T-cell (primary cell): ENCODE measurements at regions not wholly inside any gene's neighbourhood (a gene's known extent, or its start where the extent isn't known, plus 50 kb on each side); places are given as distances from the start of the nearest gene placed in this dataset.

ENCODE experiments used
- ATAC-seq, 4 experiments: fragments of 200-7000 bp in 3 of 4; fragments of 150-1000 bp in 1 of 4; cut with Tn5 transposase; replicated peaks in 1 of 4; 1 replicate in 3 of 4; 2 replicates in 1 of 4; pipeline ENCODE4 v1.10.0; 2021; ENCODE audit warnings: moderate library complexity in 3 of 4, mild to moderate bottlenecking in 2 of 4, moderate number of reproducible peaks in 1 of 4
- CTCF ChIA-PET, 2 donors: fragments of 300-600 bp; sonication (Branson Sonifier 250); formaldehyde crosslinking; loops; one replicate each; lab custom pipeline; 2022; ENCODE audit warnings: antibody characterized with exemption in 2 of 2; lab: Charles Lee
- POLR2A ChIA-PET, 2 donors: fragments of 300-600 bp; sonication (Branson Sonifier 250); formaldehyde crosslinking; loops; one replicate each; lab custom pipeline; 2022; ENCODE audit warnings: antibody characterized with exemption in 2 of 2; lab: Charles Lee
- DNase-seq, 35 experiments: peaks; one replicate each; pipeline versions ENCODE4 v3.0.0 to v3.0.0-alpha.2; 2013 to 2023
- H3K27ac ChIP-seq: one replicate; pipeline ENCODE4 v1.5.1; 2013; ENCODE audit warnings: low read length
- H3K27me3 ChIP-seq, 2 experiments: replicated peaks in 1 of 2; 1 replicate in 1 of 2; 2 replicates in 1 of 2; pipeline versions ENCODE4 v1.6.1 to v1.7.0; 2013; ENCODE audit warnings: low read length in 1 of 2, mixed read lengths in 1 of 2; ENCODE audit not compliant: control insufficient read depth in 2 of 2, insufficient read depth in 2 of 2; ENCODE audit errors: extremely low read depth in 1 of 2
- H3K36me3 ChIP-seq, 2 donors: 1 replicate in 1 of 2; 2 replicates in 1 of 2; pipeline versions ENCODE4 v1.6.1 to v1.7.0; 2013; ENCODE audit warnings: low read length in 1 of 2; ENCODE audit not compliant: control insufficient read depth in 2 of 2, insufficient read depth in 1 of 2; ENCODE audit errors: extremely low read depth in 1 of 2
- H3K4me1 ChIP-seq, 2 experiments: 1 replicate in 1 of 2; 2 replicates in 1 of 2; pipeline versions ENCODE4 v1.6.1 to v1.7.0; 2013; ENCODE audit warnings: low read length in 2 of 2, mixed read lengths in 1 of 2; ENCODE audit not compliant: insufficient read depth in 2 of 2, control insufficient read depth in 1 of 2; ENCODE audit errors: extremely low read depth in 1 of 2
- H3K4me3 ChIP-seq, 2 donors: 1 replicate in 1 of 2; 2 replicates in 1 of 2; pipeline versions ENCODE4 v1.5.1 to v1.7.0; 2013; ENCODE audit warnings: mild to moderate bottlenecking in 2 of 2, low read length in 1 of 2, moderate library complexity in 1 of 2; ENCODE audit not compliant: control insufficient read depth in 1 of 2; ENCODE audit errors: extremely low read depth in 1 of 2
- H3K9me3 ChIP-seq: 2 replicates; pipeline ENCODE4 v1.7.0; 2013
- H3K27ac Mint-ChIP-seq, 2 donors: one replicate each; pipeline ENCODE4 v1.8.0; 2020 to 2021; ENCODE audit warnings: mild to moderate bottlenecking in 2 of 2, mixed read lengths in 2 of 2
- H3K27me3 Mint-ChIP-seq, 2 donors: one replicate each; pipeline ENCODE4 v1.8.0; 2021 to 2022; ENCODE audit warnings: mixed read lengths in 2 of 2
- H3K36me3 Mint-ChIP-seq: one replicate; pipeline ENCODE4 v1.8.0; 2021; ENCODE audit warnings: mixed read lengths
- H3K4me1 Mint-ChIP-seq, 3 donors: one replicate each; pipeline ENCODE4 v1.8.0; 2020 to 2022; ENCODE audit warnings: mixed read lengths in 3 of 3, mild to moderate bottlenecking in 1 of 3
- H3K4me3 Mint-ChIP-seq, 3 donors: one replicate each; pipeline ENCODE4 v1.8.0; 2020 to 2022; ENCODE audit warnings: mild to moderate bottlenecking in 3 of 3, mixed read lengths in 3 of 3, moderate library complexity in 3 of 3
- H3K9me3 Mint-ChIP-seq, 3 donors: one replicate each; pipeline ENCODE4 v1.8.0; 2020 to 2022; ENCODE audit warnings: mixed read lengths in 3 of 3
- WGBS: methylation state at CpG from one replicate; pipeline ENCODE4 v1.1.5; 2013; ENCODE audit warnings: missing lambda C conversion rate; ENCODE audit not compliant: insufficient coverage; 5-methylcytosine and 5-hydroxymethylcytosine counted together

- peaks cover 0 to 20% of the 10 kb centered on the region in 2 experiments for H3K27me3 ChIP-seq
- ChIA-PET CTCF (interaction anchor here in 1 of 2 donors (0.6 kb wide), 1 partner anchor 1574 kb away, joined by 4 read pairs; no protein-coding TSS in a partner anchor), POLR2A (no interaction called here)
- H3K4me1 ChIP-seq, result peaks cover 0 to under 1% of the 10 kb centered on the region in 2 experiments
- no peak overlapping the region for H3K27ac ChIP-seq
- DNase-seq, result no peak
- H3K4me1 Mint-ChIP-seq, result peaks cover 2 to 5% (median 2%) of the 10 kb centered on the region in 3 donors
- peaks cover 0 to 7% (median 3%) of the 10 kb centered on the region in 3 donors for H3K9me3 Mint-ChIP-seq
- no peak for ATAC-seq
- WGBS, result 94% methylated on average over 3 of the region's 4 CpGs
- peaks cover 3% of the 10 kb centered on the region in 2 donors for H3K27me3 Mint-ChIP-seq
- no peaks in the 10 kb centered on the region for H3K36me3 Mint-ChIP-seq
- H3K4me3 ChIP-seq, result no peak overlapping the region
- H3K9me3 ChIP-seq, result no peaks in the 10 kb centered on the region
- no peak overlapping the region for H3K27ac Mint-ChIP-seq
- no peaks in the 10 kb centered on the region for H3K36me3 ChIP-seq
- H3K4me3 Mint-ChIP-seq, result no peak overlapping the region
Observed at GRCh38 chr6:156559162-156559690, 218.0 kb upstream of the ARID1B start.

DNA sequence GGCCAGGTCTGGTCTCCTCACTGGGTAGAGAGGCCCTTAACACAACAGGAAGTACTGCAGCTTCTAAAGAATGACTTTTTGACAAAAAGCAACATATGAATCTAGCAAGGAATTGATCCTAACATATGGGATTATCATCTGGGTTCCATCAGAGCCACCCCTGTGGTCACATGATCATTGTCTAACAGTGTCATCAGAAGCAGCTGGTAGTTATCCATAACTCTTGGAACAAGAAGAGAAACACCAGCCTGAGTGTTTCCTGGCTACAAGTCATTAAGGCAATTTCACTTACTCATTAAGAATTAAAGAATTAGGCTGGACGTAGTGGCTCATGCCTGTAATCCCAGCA lies 219.3 kb upstream of the ARID1B start:
- H3K27me3 ChIP-seq, result peaks cover 0 to 20% of the 10 kb centered on the region in 2 experiments
- H3K36me3 Mint-ChIP-seq, result no peaks in the 10 kb centered on the region
- H3K9me3 ChIP-seq, result no peaks in the 10 kb centered on the region
- no peak overlapping the region for H3K4me3 ChIP-seq
- no peaks in the 10 kb centered on the region for H3K36me3 ChIP-seq
- ATAC-seq (no peak), DNase-seq (no peak)
- peaks cover 0 to 2% (median 0%) of the 10 kb centered on the region in 3 donors for H3K4me1 Mint-ChIP-seq
- no peak overlapping the region for H3K27ac ChIP-seq
- no peak overlapping the region for H3K27ac Mint-ChIP-seq
- H3K27me3 Mint-ChIP-seq, result peaks cover 3% of the 10 kb centered on the region in 2 donors
- no peaks in the 10 kb centered on the region for H3K4me1 ChIP-seq
- CTCF ChIA-PET, result no interaction called here
- H3K9me3 Mint-ChIP-seq, result peaks cover 0 to 7% (median 3%) of the 10 kb centered on the region in 3 donors
- no peak overlapping the region for H3K4me3 Mint-ChIP-seq
- POLR2A ChIA-PET, result no interaction called here
- WGBS, result no CpG with 5 or more reads among the region's 1 CpG

- 68% methylated on average over 3 of the region's 11 CpGs for WGBS
- no peak overlapping the region for H3K27ac Mint-ChIP-seq
- no peak overlapping the region for H3K27ac ChIP-seq
- POLR2A ChIA-PET, result no interaction called here
- no peaks in the 10 kb centered on the region for H3K36me3 ChIP-seq
- peaks cover 0 to 7% (median 3%) of the 10 kb centered on the region in 3 donors for H3K9me3 Mint-ChIP-seq
- H3K4me3 Mint-ChIP-seq, result no peak overlapping the region
- CTCF ChIA-PET, result no interaction called here
- no peak for DNase-seq
- H3K27me3 ChIP-seq, result peaks cover 0 to 15% of the 10 kb centered on the region in 2 experiments
- no peaks in the 10 kb centered on the region for H3K9me3 ChIP-seq
- H3K4me1 Mint-ChIP-seq, result peaks cover 0 to 2% (median 0%) of the 10 kb centered on the region in 3 donors
- H3K4me3 ChIP-seq, result no peak overlapping the region
- no peak for ATAC-seq
- no peaks in the 10 kb centered on the region for H3K36me3 Mint-ChIP-seq
- H3K27me3 Mint-ChIP-seq, result peaks cover 3% of the 10 kb centered on the region in 2 donors
- no peaks in the 10 kb centered on the region for H3K4me1 ChIP-seq
Observed at GRCh38 chr6:156557251-156557910, 219.8 kb upstream of the ARID1B start.

DNA sequence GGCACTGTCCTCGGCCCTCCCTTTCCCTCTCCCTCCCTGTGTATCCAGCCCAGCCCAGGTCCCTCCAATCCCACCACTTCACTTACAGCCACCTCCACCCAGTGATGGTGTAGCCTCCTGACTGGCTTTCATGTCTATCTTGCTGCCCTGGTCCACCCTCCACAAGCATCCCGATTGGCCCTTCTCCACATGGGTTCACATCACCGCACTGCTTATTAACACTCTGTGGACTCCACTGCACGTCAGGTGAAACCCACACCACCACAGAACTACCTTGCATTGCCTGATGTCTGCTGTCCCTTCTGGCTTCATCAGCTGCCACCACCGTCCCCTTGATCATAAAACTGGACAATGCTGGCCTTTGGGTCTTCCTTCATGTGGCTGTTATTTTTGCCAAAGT lies 220.4 kb upstream of the ARID1B start:
- no peak overlapping the region for H3K4me3 Mint-ChIP-seq
- WGBS, result 87% methylated on average over 5 of the region's 5 CpGs
- Histone ChIP-seq H3K27ac (no peak overlapping the region), H3K4me3 (no peak overlapping the region), H3K4me1 (no peaks in the 10 kb centered on the region), H3K27me3 (peaks cover 0 to 10% of the 10 kb centered on the region in 2 experiments), H3K9me3 (no peaks in the 10 kb centered on the region), H3K36me3 (no peaks in the 10 kb centered on the region)
- H3K36me3 Mint-ChIP-seq, result no peaks in the 10 kb centered on the region
- DNase-seq (no peak), ATAC-seq (no peak)
- peaks cover 3% of the 10 kb centered on the region in 2 donors for H3K27me3 Mint-ChIP-seq
- ChIA-PET POLR2A (no interaction called here), CTCF (no interaction called here)
- peaks cover 0 to 2% (median 0%) of the 10 kb centered on the region in 3 donors for H3K4me1 Mint-ChIP-seq
- no peak overlapping the region for H3K27ac Mint-ChIP-seq
- H3K9me3 Mint-ChIP-seq, result peaks cover 0 to 7% (median 3%) of the 10 kb centered on the region in 3 donors

- H3K9me3 ChIP-seq, result no peaks in the 10 kb centered on the region
- ATAC-seq, result no peak
- POLR2A ChIA-PET, result no interaction called here
- peaks cover 0 to 4% of the 10 kb centered on the region in 2 experiments for H3K27me3 ChIP-seq
- no peaks in the 10 kb centered on the region for H3K4me1 ChIP-seq
- H3K36me3 ChIP-seq, result no peaks in the 10 kb centered on the region
- H3K9me3 Mint-ChIP-seq, result no peaks in the 10 kb centered on the region
- H3K4me3 ChIP-seq, result no peak overlapping the region
- H3K27ac ChIP-seq, result no peak overlapping the region
- peaks cover 0 to 2% (median 0%) of the 10 kb centered on the region in 3 donors for H3K4me1 Mint-ChIP-seq
- H3K4me3 Mint-ChIP-seq, result no peak overlapping the region
- no peak for DNase-seq
- CTCF ChIA-PET, result no interaction called here
- peaks cover 0 to 3% of the 10 kb centered on the region in 2 donors for H3K27me3 Mint-ChIP-seq
- H3K36me3 Mint-ChIP-seq, result no peaks in the 10 kb centered on the region
- H3K27ac Mint-ChIP-seq, result no peak overlapping the region
- WGBS, result no CpG with 5 or more reads among the region's 2 CpGs
Observed at GRCh38 chr6:156555116-156555515, 222.1 kb upstream of the ARID1B start.

- Histone ChIP-seq H3K9me3 (no peaks in the 10 kb centered on the region), H3K4me1 (no peaks in the 10 kb centered on the region), H3K27me3 (peaks cover 0 to 4% of the 10 kb centered on the region in 2 experiments), H3K27ac (no peak overlapping the region), H3K4me3 (no peak overlapping the region), H3K36me3 (no peaks in the 10 kb centered on the region)
- ChIA-PET CTCF (interaction anchor here in 1 of 2 donors (0.6 kb wide), 2 partner anchors 47 to 103 kb away, joined by 3 read pairs; no protein-coding TSS in a partner anchor), POLR2A (no interaction called here)
- ATAC-seq (no peak), DNase-seq (no peak)
- Mint-ChIP-seq H3K4me3 (no peak overlapping the region), H3K27me3 (peaks cover 0 to 3% of the 10 kb centered on the region in 2 donors), H3K27ac (no peak overlapping the region), H3K36me3 (no peaks in the 10 kb centered on the region), H3K4me1 (peaks cover 0 to 2% (median 0%) of the 10 kb centered on the region in 3 donors), H3K9me3 (no peaks in the 10 kb centered on the region)
- 43% methylated on average over 1 of the region's 5 CpGs for WGBS
Observed at GRCh38 chr6:156554160-156554559, 223.0 kb upstream of the ARID1B start.
